Erythroblast (primary cell): ENCODE measurements at regions not wholly inside any gene's neighbourhood (a gene's known extent, or its start where the extent isn't known, plus 50 kb on each side); places are given as distances from the start of the nearest gene placed in this dataset.

Experiments used
- DNase-seq, 2 experiments: peaks; one replicate each; lab custom pipeline; 2025; lab: John Stamatoyannopoulos, UW
- GATA1 ChIP-seq: IDR thresholded peaks from 2 replicates; pipeline ENCODE4 v1.6.1; 2011; ENCODE audit warnings: low read depth, mild to moderate bottlenecking, control low read depth, low read length, moderate library complexity
- POLR2A ChIP-seq: IDR thresholded peaks from 2 replicates; pipeline ENCODE4 v1.6.1; 2011; ENCODE audit warnings: mild to moderate bottlenecking, low read length

DNA sequence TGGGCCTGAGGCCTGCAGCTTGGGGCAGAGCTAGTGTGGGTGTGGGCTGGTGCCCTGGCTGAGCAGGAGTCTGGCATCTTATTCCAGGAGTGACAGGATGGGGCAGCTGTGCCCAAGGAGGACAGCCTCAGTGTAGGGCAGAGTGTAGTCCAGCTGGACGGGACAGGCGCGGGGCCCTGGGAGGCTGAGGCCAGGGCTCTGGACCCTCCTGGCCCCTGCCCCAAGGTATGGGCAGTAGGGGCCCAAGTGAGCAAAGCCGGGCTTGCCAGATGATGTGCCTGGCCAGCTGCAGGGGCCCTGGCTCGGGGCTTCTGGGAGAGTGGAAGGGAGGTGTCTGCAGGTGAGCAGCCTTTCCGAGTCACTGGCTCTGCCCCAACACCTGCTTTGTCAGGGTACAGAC is 1190.9 kb downstream of the BRD1 start:
- DNase-seq: no peak

DNA sequence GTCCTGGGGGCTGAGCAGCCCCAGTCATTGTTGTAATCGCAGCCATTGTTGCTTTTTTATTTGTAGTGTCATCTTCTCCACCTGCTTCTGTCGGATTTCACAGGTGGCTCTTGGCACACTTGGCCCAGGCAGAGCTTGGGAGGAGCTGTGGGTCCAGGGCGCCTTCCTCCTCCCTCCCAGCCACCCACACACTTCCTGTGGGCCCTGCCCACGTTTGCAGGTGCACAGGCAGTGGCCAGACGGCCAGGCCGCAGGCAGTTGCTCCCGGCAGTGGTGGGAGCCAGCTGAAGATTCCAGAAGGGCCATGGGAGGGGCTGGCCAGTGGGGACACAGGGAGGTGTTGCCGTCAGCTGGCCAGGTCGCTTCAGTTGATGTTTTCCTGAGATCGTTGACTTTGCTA is 1191.9 kb downstream of the BRD1 start:
- TF ChIP-seq GATA1 (no peak), POLR2A (no peak)

More for the DNA sequence above, 1190.9 kb downstream of the BRD1 start:
- no peak for TF ChIP-seq POLR2A
- no peak for TF ChIP-seq GATA1

DNA sequence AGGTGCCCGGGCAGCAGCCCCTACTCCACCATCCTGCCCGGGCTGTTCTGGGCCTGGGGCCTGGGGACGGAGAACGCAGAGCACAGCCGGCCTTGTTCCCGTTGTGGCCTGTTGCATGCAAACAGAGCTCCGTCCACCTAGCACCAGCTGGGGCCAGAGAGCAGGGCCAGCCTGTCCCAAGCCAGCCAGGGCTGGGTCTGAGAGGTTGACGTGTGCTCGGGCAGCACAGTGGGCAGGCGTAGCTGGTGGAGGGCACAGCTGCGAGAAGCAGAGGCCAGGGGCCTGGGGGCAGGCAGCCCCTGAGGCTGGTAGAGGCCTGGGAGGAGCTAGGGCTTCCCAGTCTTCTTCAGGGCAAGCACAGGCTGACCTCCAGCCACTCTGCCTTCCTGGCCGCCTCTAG is 1192.6 kb downstream of the BRD1 start:
- TF ChIP-seq GATA1 (no peak), POLR2A (no peak)

More for the DNA sequence above, 1191.9 kb downstream of the BRD1 start:
- DNase-seq: no peak

DNA sequence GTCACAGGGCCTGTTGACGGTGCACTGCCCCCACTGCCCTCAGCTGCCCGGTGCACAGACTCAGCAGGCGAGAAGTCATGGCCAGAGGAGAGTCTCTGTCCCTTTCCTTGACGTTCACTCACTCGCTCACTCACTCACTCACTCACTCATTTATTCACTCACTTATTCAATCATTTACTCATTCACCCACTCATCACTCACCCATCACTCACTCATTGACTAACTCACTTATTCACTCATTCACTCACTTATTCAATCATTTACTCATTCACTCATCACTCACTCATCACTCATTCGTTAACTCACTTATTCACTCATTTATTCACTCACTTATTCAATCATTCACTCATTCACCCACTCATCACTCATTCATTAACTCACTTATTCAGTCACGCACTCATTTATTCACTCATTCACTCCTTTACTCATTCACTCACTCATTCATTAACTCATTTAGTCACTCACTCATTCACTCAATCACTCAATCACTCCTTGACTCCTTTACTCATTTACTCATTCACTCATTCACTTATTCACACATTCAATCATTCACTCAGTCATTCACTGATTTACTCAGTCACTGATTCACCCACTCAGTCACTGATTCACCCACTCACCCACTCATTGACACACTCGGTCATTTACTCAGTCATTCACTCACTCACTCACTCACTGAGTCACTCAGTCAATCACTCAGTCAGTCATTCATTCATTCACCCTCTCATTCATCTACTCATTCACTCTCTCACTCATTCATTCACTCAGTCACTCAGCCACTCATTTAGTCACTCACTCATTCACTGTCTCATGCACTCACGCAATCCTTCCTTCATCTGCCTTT is 1193.5 kb downstream of the BRD1 start:
- TF ChIP-seq GATA1 (no peak), POLR2A (no peak)
- no peak for DNase-seq

More for the DNA sequence above, 1192.6 kb downstream of the BRD1 start:
- DNase-seq: no peak

DNA sequence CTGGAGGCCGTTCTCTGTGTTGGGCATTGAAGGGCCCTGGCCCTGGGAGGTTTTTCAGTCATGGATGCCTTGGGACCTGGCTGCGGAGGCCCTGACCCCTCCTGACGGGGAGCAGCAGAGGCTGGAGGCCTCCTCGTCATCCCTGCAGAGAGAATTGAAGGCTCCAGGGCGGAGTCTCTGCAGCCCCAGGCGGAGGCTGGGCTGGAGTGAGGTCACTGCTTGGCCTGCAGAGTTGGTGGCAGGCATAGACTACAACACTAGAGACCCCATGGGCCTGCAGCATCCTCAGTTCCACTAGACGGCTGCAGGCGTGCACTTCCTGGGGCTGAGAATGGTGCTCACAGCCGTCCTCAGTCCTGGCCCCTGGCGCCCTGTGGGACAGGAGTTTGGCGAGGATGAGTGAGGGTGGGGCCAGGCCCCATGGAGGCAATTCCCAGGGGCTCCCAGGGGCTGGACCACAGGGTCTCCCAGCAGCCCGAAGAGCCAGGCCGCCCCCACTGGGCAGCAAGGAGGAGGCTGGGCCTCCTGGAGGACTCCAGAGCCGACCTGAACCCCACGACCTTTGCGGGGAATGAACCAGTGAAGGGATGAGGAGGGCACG is 1194.9 kb downstream of the BRD1 start:
- no peak for DNase-seq
- TF ChIP-seq POLR2A (no peak), GATA1 (no peak)

DNA sequence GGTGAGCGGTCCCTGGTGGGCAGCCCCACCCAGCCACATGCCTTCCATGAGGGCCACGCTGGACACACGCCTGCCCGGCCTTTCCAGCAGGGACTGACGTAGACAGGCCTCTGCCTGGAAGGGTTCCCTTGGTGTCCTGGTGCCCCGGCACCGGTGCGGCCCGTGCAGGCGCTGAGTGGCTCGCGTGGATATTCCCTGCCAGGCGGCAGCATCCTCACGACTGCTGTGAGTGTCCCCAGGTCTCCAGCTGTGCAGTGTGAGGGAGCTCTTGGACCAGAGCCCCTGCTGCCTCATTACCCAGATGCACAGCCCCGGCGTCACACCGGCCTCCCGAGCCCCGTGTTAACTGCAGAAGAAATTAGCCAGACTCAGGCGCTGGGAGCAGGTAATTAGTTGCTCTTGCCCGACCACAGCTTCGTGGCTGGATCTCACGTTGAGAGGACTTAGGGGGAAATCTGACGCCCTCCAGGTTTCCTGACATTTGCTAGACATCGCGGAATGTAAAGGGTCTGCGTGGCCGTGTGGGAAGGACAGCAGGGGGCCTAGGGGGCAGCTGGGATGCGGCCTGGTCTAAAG is 1196.3 kb downstream of the BRD1 start:
- DNase-seq: no peak
- TF ChIP-seq POLR2A (no peak), GATA1 (no peak)

DNA sequence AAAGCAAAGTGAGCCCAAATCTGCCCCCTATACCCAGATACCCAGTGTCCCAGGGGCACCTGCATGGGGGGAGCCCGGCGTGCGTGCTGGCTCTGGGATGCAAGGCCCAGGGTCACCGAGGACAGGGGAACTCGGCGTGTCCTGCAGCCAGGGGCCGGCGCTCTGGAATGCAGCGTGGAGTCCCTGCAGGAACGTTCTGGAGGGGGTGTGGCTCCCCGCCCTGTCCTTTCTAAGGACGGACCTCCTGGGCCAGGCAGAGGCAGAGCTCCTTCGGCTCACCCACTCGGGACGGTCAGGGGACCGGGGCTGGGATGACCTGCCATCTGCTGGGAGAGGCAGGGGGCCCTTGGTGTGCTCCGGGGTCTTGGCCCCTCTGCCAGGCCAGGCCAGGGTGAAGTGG is 1196.8 kb downstream of the BRD1 start:
- no peak for DNase-seq
- no peak for TF ChIP-seq POLR2A

DNA sequence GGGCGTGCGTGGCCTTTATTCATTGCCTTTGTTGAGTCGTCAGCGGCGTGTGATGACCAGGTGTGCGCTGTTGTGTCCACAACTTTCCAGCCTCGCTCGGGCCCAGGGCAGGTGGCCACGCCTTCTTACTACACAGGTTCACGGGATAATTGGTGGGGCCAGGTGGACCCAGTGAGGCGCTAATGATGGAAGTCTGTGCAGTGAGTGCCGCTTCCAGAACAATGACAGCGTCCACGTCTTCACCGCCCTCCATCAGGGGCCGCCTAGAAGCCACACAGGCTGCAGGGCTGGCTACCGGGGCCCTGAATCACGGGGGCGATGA is 1197.3 kb downstream of the BRD1 start:
- no peak for DNase-seq
- no peak for TF ChIP-seq GATA1
- no peak for TF ChIP-seq POLR2A

DNA sequence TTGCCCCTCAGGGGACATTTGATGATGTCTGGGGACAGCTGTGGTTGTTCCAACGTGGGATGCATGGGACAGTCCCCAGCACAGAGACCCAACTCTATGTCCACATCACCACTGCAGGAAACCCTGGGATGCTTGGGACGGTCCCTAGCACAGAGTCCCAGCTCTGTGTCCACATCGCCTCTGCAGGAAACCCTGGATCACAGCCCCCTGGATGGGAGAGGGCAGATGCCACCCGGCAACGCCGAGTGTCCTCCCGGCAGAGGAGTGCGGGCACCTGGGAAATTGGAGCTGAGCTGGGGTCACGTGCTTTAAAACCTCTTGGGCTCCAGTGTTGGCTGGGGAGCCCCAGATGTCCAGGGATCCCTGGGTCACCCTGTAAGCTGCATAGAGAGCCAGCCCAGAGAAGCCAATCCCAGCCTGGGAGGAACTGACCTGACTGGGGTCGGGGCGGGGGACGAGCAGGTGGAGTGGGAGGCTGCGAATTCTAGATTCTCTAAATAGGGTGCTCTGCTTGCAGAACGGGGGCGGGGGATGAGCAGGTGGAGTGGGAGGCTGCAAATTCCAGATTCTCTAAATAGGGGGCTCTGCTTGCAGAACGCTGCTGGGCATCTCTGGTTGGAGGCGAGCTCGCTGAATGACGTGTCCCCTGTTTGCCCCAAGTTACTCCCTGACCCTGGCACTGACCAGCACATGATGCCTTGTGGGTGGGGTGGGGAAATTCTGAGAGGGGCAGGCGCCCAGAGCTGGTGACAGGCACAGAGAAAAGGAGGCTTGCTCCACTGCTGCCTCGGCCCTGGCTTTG is 1197.8 kb downstream of the BRD1 start:
- TF ChIP-seq GATA1: no peak
- no peak for TF ChIP-seq POLR2A
- DNase-seq: no peak

DNA sequence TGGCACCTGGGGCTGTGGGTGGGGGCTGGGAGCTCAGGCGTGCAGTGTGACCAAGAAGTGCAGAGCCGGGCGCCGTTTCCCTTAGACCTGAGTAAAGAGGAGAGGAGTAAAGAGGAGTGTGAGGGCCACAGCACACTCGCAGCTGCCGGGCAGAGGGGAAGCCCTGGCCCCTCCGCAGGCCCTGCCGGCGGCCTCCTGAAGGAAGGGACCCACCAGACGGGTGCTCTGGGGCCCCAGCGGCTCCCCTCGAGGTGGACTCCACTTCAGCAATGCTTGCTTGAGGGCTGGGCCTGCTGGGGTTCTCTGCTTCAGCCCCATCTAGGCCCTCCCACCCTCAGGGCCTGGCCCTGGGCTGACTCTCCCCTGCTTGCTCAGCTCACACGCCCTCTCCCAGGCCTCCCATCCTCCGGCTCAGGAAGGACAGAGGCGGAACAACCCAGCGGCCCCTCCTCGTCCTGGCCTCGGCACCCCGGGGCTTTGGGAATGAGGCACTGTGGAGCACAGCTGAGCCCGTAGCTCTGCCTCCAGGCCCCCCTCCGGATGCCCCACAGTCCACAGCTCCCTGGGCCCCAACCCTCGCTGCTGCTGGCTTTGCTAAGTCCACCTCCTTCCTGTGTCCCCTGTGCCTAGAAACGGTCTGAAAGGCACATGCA is 1198.7 kb downstream of the BRD1 start:
- TF ChIP-seq POLR2A (no peak), GATA1 (no peak)
- no peak for DNase-seq

DNA sequence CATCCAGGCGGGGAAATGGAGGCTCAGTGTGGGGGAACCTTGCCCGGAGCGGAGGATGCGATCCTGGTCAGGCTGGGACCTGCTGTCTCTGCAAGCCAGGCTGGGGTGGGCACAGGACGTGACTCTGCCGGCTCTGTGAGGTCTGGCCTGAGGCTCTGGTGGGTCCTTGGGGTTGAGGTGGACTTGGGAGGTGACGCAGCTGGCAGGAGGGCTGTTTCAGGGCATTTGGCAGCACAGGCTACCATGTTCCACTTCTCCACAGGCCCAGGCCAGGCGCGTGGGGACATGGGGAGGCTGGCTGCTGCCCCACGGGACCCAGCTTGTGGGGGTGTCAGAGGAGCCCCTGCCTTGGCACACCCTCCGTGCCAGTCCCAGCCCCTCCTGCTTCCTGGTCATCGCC is 1199.7 kb downstream of the BRD1 start:
- DNase-seq: no peak
- TF ChIP-seq GATA1: no peak
- no peak for TF ChIP-seq POLR2A

DNA sequence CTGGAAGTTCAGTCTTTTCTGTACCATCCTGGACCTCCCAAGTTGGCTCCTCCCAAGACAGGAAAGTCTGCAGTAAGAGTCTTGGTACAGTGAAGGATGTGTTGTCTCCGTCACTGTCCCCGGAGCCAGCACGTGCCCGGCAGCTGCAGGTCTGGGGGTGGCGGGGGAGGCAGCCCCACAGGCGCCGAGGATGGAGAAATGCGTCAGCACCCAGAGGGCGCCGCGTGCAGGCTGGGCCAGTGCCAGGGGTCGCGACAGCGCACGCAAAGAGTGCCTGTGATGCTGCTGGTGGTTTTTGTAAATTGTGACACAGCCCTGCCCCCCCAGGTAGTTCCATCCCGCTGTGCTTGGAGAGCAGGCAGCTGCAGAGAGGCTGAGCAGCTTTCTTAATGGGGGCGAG is 1200.5 kb downstream of the BRD1 start:
- no peak for TF ChIP-seq POLR2A
- TF ChIP-seq GATA1: no peak
- DNase-seq: no peak

DNA sequence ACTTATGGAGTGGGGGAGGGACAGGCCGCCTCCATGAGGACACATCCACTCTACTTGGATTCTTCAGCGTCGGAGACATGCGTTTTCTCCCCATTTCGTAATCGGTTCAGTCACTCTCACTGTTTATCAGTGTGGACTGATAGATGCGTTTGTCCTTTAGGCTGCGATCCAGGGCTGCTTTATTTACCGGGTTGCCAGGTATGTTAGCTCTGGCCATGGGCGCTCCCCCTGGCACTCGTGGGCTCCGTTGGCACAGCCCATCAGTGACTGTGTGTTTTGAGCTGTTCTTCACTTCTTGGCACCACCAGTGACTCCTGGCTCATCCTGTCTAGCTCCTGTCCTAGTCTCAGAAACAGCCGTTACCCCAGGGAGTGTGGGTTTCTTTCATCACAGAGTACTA is 1203.3 kb downstream of the BRD1 start:
- no peak for TF ChIP-seq GATA1
- no peak for TF ChIP-seq POLR2A
- no peak for DNase-seq
